ENCODE measurements at regions not wholly inside any gene's neighbourhood (a gene's known extent, or its start where the extent isn't known, plus 50 kb on each side); places are given as distances from the start of the nearest gene placed in this dataset.

DNA sequence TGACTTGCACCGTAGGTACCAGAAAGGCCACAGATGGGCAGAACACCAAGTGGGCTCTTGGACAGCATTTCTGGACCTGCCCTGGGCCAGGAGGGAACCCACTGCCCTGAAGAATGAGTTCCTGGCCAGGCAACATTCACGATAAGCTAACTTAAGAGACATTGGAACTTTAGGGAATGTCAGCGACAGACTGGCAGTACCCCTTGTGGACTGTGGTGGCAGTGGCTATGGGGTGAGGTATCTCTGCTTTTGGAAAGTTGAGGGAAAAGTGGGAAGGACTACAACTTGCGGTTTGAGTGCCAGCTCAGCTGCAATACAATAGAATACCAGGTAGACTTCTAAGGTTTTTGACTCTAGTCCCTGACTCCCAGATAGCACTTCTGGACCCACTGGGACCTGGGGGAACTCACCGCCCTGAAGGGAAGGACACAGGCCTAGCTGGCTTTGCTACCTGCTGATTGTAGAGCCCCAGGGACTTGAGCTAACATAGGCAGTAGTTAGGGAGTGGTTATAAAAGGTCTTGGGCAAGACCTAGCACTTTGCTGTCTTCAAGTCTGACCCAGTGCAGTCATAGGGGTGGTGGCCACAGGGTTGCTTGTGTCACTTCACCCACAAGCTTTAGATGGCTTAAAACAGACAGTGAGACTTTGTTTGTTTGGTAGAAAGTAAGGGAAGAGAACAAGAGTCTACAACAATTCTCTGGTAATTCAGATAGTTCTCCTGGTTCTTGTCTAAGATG, 617.6 kb downstream of the COL12A1 start:
- Histone ChIP-seq H2AFZ (ENCODE audit: low read depth, low read length) (no peak overlapping the region), H3K27ac (ENCODE audit: low read length) (no peak overlapping the region), H3K4me3 (ENCODE audit: low read length) (no peak overlapping the region), H3K4me2 (ENCODE audit: low read length) (no peak overlapping the region), H3K9me2 (ENCODE audit: insufficient read depth, low read length) (no peaks in the 10 kb centered on the region), H4K20me1 (ENCODE audit: insufficient read depth) (no peaks in the 10 kb centered on the region), H3K27me3 (ENCODE audit: insufficient read depth, low read depth, low read length) (no peaks in the 10 kb centered on the region), H3K79me2 (replicated peaks; ENCODE audit: insufficient read depth, low read length) (no peaks in the 10 kb centered on the region), H3F3A (ENCODE audit: insufficient read depth, low read length, poor library complexity, severe bottlenecking) (no peaks in the 10 kb centered on the region), H3K9me3 (ENCODE audit: low read length) (no peaks in the 10 kb centered on the region), H3K9ac (ENCODE audit: low read length) (no peak overlapping the region), H3K36me3 (ENCODE audit: insufficient read depth, low read length) (no peaks in the 10 kb centered on the region)
- no peak for TF ChIP-seq POLR2AphosphoS5 (IDR thresholded peaks at IDR 0.05)
- no peak for TF ChIP-seq EP300 (conservative IDR thresholded peaks at IDR 0.05; ENCODE audit: poor library complexity, severe bottlenecking)
- no peak for TF ChIP-seq SMC3 (conservative IDR thresholded peaks at IDR 0.05; ENCODE audit: poor library complexity)
- TF ChIP-seq, protein P1, sequence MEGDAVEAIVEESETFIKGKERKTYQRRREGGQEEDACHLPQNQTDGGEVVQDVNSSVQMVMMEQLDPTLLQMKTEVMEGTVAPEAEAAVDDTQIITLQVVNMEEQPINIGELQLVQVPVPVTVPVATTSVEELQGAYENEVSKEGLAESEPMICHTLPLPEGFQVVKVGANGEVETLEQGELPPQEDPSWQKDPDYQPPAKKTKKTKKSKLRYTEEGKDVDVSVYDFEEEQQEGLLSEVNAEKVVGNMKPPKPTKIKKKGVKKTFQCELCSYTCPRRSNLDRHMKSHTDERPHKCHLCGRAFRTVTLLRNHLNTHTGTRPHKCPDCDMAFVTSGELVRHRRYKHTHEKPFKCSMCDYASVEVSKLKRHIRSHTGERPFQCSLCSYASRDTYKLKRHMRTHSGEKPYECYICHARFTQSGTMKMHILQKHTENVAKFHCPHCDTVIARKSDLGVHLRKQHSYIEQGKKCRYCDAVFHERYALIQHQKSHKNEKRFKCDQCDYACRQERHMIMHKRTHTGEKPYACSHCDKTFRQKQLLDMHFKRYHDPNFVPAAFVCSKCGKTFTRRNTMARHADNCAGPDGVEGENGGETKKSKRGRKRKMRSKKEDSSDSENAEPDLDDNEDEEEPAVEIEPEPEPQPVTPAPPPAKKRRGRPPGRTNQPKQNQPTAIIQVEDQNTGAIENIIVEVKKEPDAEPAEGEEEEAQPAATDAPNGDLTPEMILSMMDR (IDR thresholded peaks at IDR 0.05; ENCODE audit: poor library complexity, severe bottlenecking), result no peak
- TF ChIP-seq, protein P2, sequence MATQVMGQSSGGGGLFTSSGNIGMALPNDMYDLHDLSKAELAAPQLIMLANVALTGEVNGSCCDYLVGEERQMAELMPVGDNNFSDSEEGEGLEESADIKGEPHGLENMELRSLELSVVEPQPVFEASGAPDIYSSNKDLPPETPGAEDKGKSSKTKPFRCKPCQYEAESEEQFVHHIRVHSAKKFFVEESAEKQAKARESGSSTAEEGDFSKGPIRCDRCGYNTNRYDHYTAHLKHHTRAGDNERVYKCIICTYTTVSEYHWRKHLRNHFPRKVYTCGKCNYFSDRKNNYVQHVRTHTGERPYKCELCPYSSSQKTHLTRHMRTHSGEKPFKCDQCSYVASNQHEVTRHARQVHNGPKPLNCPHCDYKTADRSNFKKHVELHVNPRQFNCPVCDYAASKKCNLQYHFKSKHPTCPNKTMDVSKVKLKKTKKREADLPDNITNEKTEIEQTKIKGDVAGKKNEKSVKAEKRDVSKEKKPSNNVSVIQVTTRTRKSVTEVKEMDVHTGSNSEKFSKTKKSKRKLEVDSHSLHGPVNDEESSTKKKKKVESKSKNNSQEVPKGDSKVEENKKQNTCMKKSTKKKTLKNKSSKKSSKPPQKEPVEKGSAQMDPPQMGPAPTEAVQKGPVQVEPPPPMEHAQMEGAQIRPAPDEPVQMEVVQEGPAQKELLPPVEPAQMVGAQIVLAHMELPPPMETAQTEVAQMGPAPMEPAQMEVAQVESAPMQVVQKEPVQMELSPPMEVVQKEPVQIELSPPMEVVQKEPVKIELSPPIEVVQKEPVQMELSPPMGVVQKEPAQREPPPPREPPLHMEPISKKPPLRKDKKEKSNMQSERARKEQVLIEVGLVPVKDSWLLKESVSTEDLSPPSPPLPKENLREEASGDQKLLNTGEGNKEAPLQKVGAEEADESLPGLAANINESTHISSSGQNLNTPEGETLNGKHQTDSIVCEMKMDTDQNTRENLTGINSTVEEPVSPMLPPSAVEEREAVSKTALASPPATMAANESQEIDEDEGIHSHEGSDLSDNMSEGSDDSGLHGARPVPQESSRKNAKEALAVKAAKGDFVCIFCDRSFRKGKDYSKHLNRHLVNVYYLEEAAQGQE (IDR thresholded peaks at IDR 0.05; ENCODE audit: borderline replicate concordance), result no peak
- TF ChIP-seq EZH2 (IDR thresholded peaks at IDR 0.05; ENCODE audit: borderline replicate concordance, insufficient read depth, low read length, poor library complexity, severe bottlenecking), result no peak
- TF ChIP-seq MXI1 (conservative IDR thresholded peaks at IDR 0.05; ENCODE audit: poor library complexity, severe bottlenecking), result no peak
- no peak for TF ChIP-seq RAD21 (conservative IDR thresholded peaks at IDR 0.05)
- TF ChIP-seq TAF1 (IDR thresholded peaks at IDR 0.05; ENCODE audit: low read depth), result no peak

- H4K20me1 ChIP-seq (ENCODE audit: insufficient read depth), result no peaks in the 10 kb centered on the region
- H2AFZ ChIP-seq (ENCODE audit: low read depth, low read length), result no peak overlapping the region
- TF ChIP-seq EP300 (conservative IDR thresholded peaks at IDR 0.05; ENCODE audit: poor library complexity, severe bottlenecking), result no peak
- TF ChIP-seq SMC3 (conservative IDR thresholded peaks at IDR 0.05; ENCODE audit: poor library complexity), result no peak
- TF ChIP-seq, protein P1 (IDR thresholded peaks at IDR 0.05; ENCODE audit: poor library complexity, severe bottlenecking), result no peak
- TF ChIP-seq EZH2 (IDR thresholded peaks at IDR 0.05; ENCODE audit: borderline replicate concordance, insufficient read depth, low read length, poor library complexity, severe bottlenecking), result no peak
- TF ChIP-seq, protein P2 (IDR thresholded peaks at IDR 0.05; ENCODE audit: borderline replicate concordance), result no peak
- no peak for TF ChIP-seq TAF1 (IDR thresholded peaks at IDR 0.05; ENCODE audit: low read depth)
- no peak for TF ChIP-seq MXI1 (conservative IDR thresholded peaks at IDR 0.05; ENCODE audit: poor library complexity, severe bottlenecking)
- TF ChIP-seq POLR2AphosphoS5 (IDR thresholded peaks at IDR 0.05), result no peak
- no peak for TF ChIP-seq RAD21 (conservative IDR thresholded peaks at IDR 0.05)
- H3K9ac ChIP-seq (ENCODE audit: low read length), result no peak overlapping the region
- H3K79me2 ChIP-seq (replicated peaks; ENCODE audit: insufficient read depth, low read length), result no peaks in the 10 kb centered on the region
- no peaks in the 10 kb centered on the region for H3K36me3 ChIP-seq (ENCODE audit: insufficient read depth, low read length)
- H3K9me2 ChIP-seq (ENCODE audit: insufficient read depth, low read length), result no peaks in the 10 kb centered on the region
- no peaks in the 10 kb centered on the region for H3K27me3 ChIP-seq (ENCODE audit: insufficient read depth, low read depth, low read length)
- no peak overlapping the region for H3K27ac ChIP-seq (ENCODE audit: low read length)
- no peak overlapping the region for H3K4me3 ChIP-seq (ENCODE audit: low read length)
- no peaks in the 10 kb centered on the region for H3K9me3 ChIP-seq (ENCODE audit: low read length)
- H3F3A ChIP-seq (ENCODE audit: insufficient read depth, low read length, poor library complexity, severe bottlenecking), result no peaks in the 10 kb centered on the region
- H3K4me2 ChIP-seq (ENCODE audit: low read length), result no peak overlapping the region
Measured at GRCh38 chr6:74587386-74587785, 618.5 kb downstream of the COL12A1 start.

Measured in neural cell (in vitro differentiated cells).